HCT116 (cell line): ENCODE measurements at regions not wholly inside any gene's neighbourhood (a gene's known extent, or its start where the extent isn't known, plus 50 kb on each side); places are given as distances from the start of the nearest gene placed in this dataset.

Source experiments
- ATAC-seq: fragments of 200-7000 bp; cut with Tn5 transposase; 2 replicates; pipeline ENCODE4 v1.9.1; 2020; ENCODE audit warnings: mild to moderate bottlenecking, moderate library complexity
- BruUV-seq: library from RNA; stranded (reverse); fragments of 400-500 nt; replicated peaks from 2 replicates; lab custom pipeline; 2021; lab: Mats Ljungman, UMichigan
- CTCF ChIA-PET: fragments of 300-600 bp; sonication (Branson Sonifier 250); formaldehyde crosslinking; loops from one replicate; lab custom pipeline; 2021; ENCODE audit warnings: antibody characterized with exemption; lab: Charles Lee
- POLR2A ChIA-PET: fragments of 300-600, 350-600 bp; sonication (Branson Sonifier 250); formaldehyde crosslinking; loops from one replicate; lab custom pipeline; 2021; ENCODE audit warnings: antibody characterized with exemption; lab: Charles Lee
- RAD21 ChIA-PET, 2 experiments: fragments of 300-600 bp; sonication (Branson Sonifier 250); formaldehyde crosslinking; loops; one replicate each; lab custom pipeline; 2023; ENCODE audit warnings: low total read pairs in 2 of 2; ENCODE audit not compliant: uncharacterized antibody in 2 of 2, unreplicated experiment in 2 of 2, low non-redundant PET in 1 of 2; lab: Charles Lee
- DNase-seq: peaks from one replicate; pipeline ENCODE4 v3.0.0-alpha.2; 2010; ENCODE audit warnings: low read depth, low spot score
- H2AFZ ChIP-seq: fragments of 200-600 bp; shearing (Covaris generic), sonication (generic); 2 replicates; pipeline ENCODE4 v1.6.1; 2017; ENCODE audit warnings: low read depth, mixed run types, mixed read lengths, antibody characterized with exemption, low read length; ENCODE audit not compliant: poor library complexity, severe bottlenecking
- H3K27ac ChIP-seq: 2 replicates; pipeline ENCODE4 v1.5.1; 2012; ENCODE audit warnings: low read depth, low read length
- H3K27me3 ChIP-seq: fragments of 200-600 bp; sonication (generic); 2 replicates; pipeline ENCODE4 v1.6.1; 2016; ENCODE audit warnings: mixed run types, low read length, mixed read lengths; ENCODE audit not compliant: insufficient read depth
- H3K36me3 ChIP-seq, 2 experiments: fragments of 200-500 bp in 1 of 2; fragments of 200-600 bp in 1 of 2; sonication (Bioruptor generic) in 1 of 2; sonication (generic) in 1 of 2; 2 replicates each; pipeline versions ENCODE4 v1.5.1 to v1.6.1; 2014 to 2016; ENCODE audit warnings: low read length in 2 of 2, inconsistent platforms in 1 of 2, mixed read lengths in 1 of 2, mixed run types in 1 of 2; ENCODE audit not compliant: insufficient read depth in 2 of 2, control insufficient read depth in 1 of 2
- H3K4me1 ChIP-seq, 2 experiments: fragments of 200-600 bp in 1 of 2; sonication (generic) in 1 of 2; 2 replicates each; pipeline versions ENCODE4 v1.5.1 to v1.6.1; 2012 to 2017; ENCODE audit warnings: low read length in 2 of 2, inconsistent platforms in 1 of 2, mild to moderate bottlenecking in 1 of 2, mixed read lengths in 1 of 2, mixed run types in 1 of 2, moderate library complexity in 1 of 2; ENCODE audit not compliant: insufficient read depth in 2 of 2, control insufficient read depth in 1 of 2
- H3K4me2 ChIP-seq: fragments of 200-600 bp; sonication (generic); 2 replicates; pipeline ENCODE4 v1.6.1; 2017; ENCODE audit warnings: mixed run types, low read length, mixed read lengths
- H3K4me3 ChIP-seq, 2 experiments: fragments of 200-600 bp in 1 of 2; sonication (generic) in 1 of 2; replicated peaks in 1 of 2; 2 replicates each; pipeline ENCODE4 v1.5.1; 2011 to 2016; ENCODE audit warnings: low read length in 2 of 2, control low read depth in 1 of 2, low read depth in 1 of 2, mild to moderate bottlenecking in 1 of 2, mixed read lengths in 1 of 2, mixed run types in 1 of 2
- H3K79me2 ChIP-seq: fragments of 200-600 bp; sonication (generic); 2 replicates; pipeline ENCODE4 v1.6.1; 2017; ENCODE audit warnings: mild to moderate bottlenecking, mixed run types, low read length, moderate library complexity, mixed read lengths; ENCODE audit not compliant: insufficient read depth
- H3K9ac ChIP-seq: fragments of 200-600 bp; sonication (generic); 2 replicates; pipeline ENCODE4 v1.6.1; 2016; ENCODE audit warnings: low read length, mixed read lengths
- H3K9me2 ChIP-seq: fragments of 200-600 bp; sonication (generic), shearing (Covaris generic); 2 replicates; pipeline ENCODE4 v1.6.1; 2017; ENCODE audit warnings: mixed run types, mild to moderate bottlenecking, moderate library complexity; ENCODE audit not compliant: insufficient read depth
- H3K9me3 ChIP-seq, 2 experiments: fragments of 200-500 bp in 1 of 2; fragments of 200-600 bp in 1 of 2; sonication (Bioruptor generic) in 1 of 2; sonication (generic) in 1 of 2; 2 replicates each; pipeline ENCODE4 v1.6.1; 2014 to 2017; ENCODE audit warnings: low read length in 2 of 2, mixed read lengths in 2 of 2, inconsistent platforms in 1 of 2, low read depth in 1 of 2, mild to moderate bottlenecking in 1 of 2, mixed run types in 1 of 2, moderate library complexity in 1 of 2; ENCODE audit not compliant: control insufficient read depth in 1 of 2, insufficient read depth in 1 of 2
- H4K20me1 ChIP-seq: fragments of 200-600 bp; sonication (generic), shearing (Covaris generic); 2 replicates; pipeline ENCODE4 v1.6.1; 2017; ENCODE audit warnings: mixed run types, mild to moderate bottlenecking, moderate library complexity; ENCODE audit not compliant: insufficient read depth
- ATF3 ChIP-seq: IDR thresholded peaks from 2 replicates; pipeline ENCODE4 v1.6.1; 2012
- CEBPB ChIP-seq: IDR thresholded peaks from 2 replicates; pipeline ENCODE4 v1.6.1; 2012; ENCODE audit warnings: low read depth
- EGR1 ChIP-seq: IDR thresholded peaks from 2 replicates; pipeline ENCODE4 v1.6.1; 2012; ENCODE audit warnings: low read depth
- ELF1 ChIP-seq: IDR thresholded peaks from 2 replicates; pipeline ENCODE4 v1.6.1; 2012; ENCODE audit warnings: low read depth, borderline replicate concordance
- EZH2 ChIP-seq: fragments of 200-600 bp; sonication (generic); IDR thresholded peaks from 2 replicates; pipeline ENCODE4 v1.6.1; 2017; ENCODE audit warnings: antibody characterized with exemption, mixed run types
- FOSL1 ChIP-seq: IDR thresholded peaks from 2 replicates; pipeline ENCODE4 v1.6.1; 2012; ENCODE audit warnings: low read depth
- RAD21 ChIP-seq: IDR thresholded peaks from 2 replicates; pipeline ENCODE4 v1.6.1; 2012; ENCODE audit warnings: low read depth, mild to moderate bottlenecking
- REST ChIP-seq: IDR thresholded peaks from 2 replicates; pipeline ENCODE4 v1.6.1; 2012; ENCODE audit warnings: low read depth
- SIN3A ChIP-seq: IDR thresholded peaks from 2 replicates; pipeline ENCODE4 v1.6.1; 2012; ENCODE audit warnings: low read depth
- SP1 ChIP-seq: IDR thresholded peaks from 2 replicates; pipeline ENCODE4 v1.6.1; 2012; ENCODE audit warnings: low read depth
- SRF ChIP-seq: IDR thresholded peaks from 2 replicates; pipeline ENCODE4 v1.6.1; 2012; ENCODE audit warnings: low read depth
- YY1 ChIP-seq: IDR thresholded peaks from 2 replicates; pipeline ENCODE4 v1.6.1; 2011; ENCODE audit warnings: low read length, low read depth, moderate library complexity, mild to moderate bottlenecking; ENCODE audit not compliant: insufficient replicate concordance; ENCODE audit errors: extremely low read depth
- ZNF274 ChIP-seq: fragments of 200-500 bp; sonication (Bioruptor generic); IDR thresholded peaks from 2 replicates; pipeline ENCODE4 v1.6.1; 2014; ENCODE audit warnings: mild to moderate bottlenecking, low read depth, low read length, inconsistent platforms
- intact Hi-C: fragments of 100-400 bp; cut with micrococcal nuclease; formaldehyde crosslinking; loops from 2 replicates; pipeline ENCODE4 v1.10.0; 2022
- TF ChIP-seq, protein P1 (sequence below), 3 experiments: fragments of 200-600 bp in 1 of 3; sonication (generic) in 1 of 3; IDR thresholded peaks in 2 of 3; conservative IDR thresholded peaks in 1 of 3; 2 replicates each; pipeline ENCODE4 v1.5.1; 2012 to 2017; ENCODE audit warnings: low read depth in 2 of 3, low read length in 2 of 3, antibody characterized with exemption in 1 of 3, borderline replicate concordance in 1 of 3, control low read depth in 1 of 3, mild to moderate bottlenecking in 1 of 3, mixed read lengths in 1 of 3, mixed run types in 1 of 3, moderate library complexity in 1 of 3; ENCODE audit not compliant: insufficient read depth in 1 of 3
- TF ChIP-seq, protein P2 (sequence below): IDR thresholded peaks from 2 replicates; pipeline ENCODE4 v1.6.1; 2012

GRCh38 chr7:113824117-113824823, 94.5 kb downstream of the PPP1R3A start (continued):
- TF ChIP-seq REST (no peak), RAD21 (no peak), SIN3A (no peak), ELF1 (no peak), YY1 (no peak), SRF (no peak)
- TF ChIP-seq, all 23 proteins: peak for 0

DNA sequence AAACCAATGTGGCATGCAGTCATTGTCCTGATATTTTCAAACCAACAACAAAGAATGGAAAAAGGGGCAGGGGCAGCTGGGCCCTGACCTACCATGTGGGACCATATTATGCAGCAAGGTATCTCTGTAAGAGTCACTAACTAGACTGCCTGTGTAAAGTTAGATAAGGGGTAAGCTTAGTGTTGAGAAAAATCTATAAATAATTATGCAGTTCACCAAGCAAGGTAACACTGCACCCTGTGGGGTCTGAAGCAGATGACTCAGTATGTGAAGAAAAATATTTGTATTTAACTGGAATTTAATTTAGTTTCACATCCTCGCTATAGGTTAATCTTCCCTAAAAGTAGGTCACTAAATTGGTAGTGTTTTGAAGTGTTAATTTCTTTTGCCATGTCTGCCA, 99.3 kb downstream of the PPP1R3A start:
- no peaks in the 10 kb centered on the region for H3K9me3 ChIP-seq
- no peaks in the 10 kb centered on the region for H3K79me2 ChIP-seq
- no peak overlapping the region for H3K27ac ChIP-seq
- no peak overlapping the region for H2AFZ ChIP-seq
- intact Hi-C loops, result no loop called here
- ChIA-PET RAD21 (no interaction called here), POLR2A (no interaction called here), CTCF (no interaction called here)
- H3K9me2 ChIP-seq, result no peaks in the 10 kb centered on the region
- no peaks in the 10 kb centered on the region for H4K20me1 ChIP-seq
- no peak overlapping the region for H3K4me2 ChIP-seq
- no peaks in the 10 kb centered on the region for H3K36me3 ChIP-seq
- ATAC-seq, result no peak
- no peaks in the 10 kb centered on the region for H3K4me1 ChIP-seq
- no peak overlapping the region for H3K9ac ChIP-seq
- H3K27me3 ChIP-seq, result no peaks in the 10 kb centered on the region
- no peak overlapping the region for H3K4me3 ChIP-seq
- no TSS peak for BruUV-seq
- DNase-seq, result no peak
- no peak for TF ChIP-seq ZNF274
- TF ChIP-seq YY1, result no peak
- TF ChIP-seq, protein P1, sequence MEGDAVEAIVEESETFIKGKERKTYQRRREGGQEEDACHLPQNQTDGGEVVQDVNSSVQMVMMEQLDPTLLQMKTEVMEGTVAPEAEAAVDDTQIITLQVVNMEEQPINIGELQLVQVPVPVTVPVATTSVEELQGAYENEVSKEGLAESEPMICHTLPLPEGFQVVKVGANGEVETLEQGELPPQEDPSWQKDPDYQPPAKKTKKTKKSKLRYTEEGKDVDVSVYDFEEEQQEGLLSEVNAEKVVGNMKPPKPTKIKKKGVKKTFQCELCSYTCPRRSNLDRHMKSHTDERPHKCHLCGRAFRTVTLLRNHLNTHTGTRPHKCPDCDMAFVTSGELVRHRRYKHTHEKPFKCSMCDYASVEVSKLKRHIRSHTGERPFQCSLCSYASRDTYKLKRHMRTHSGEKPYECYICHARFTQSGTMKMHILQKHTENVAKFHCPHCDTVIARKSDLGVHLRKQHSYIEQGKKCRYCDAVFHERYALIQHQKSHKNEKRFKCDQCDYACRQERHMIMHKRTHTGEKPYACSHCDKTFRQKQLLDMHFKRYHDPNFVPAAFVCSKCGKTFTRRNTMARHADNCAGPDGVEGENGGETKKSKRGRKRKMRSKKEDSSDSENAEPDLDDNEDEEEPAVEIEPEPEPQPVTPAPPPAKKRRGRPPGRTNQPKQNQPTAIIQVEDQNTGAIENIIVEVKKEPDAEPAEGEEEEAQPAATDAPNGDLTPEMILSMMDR (IDR thresholded peaks at IDR 0.05 in 2 of 3, conservative IDR thresholded peaks at IDR 0.05 in 1 of 3; ENCODE audit: borderline replicate concordance in 1 of 3, insufficient read depth in 1 of 3, low read depth in 2 of 3, low read length in 2 of 3), result no peak
- no peak for TF ChIP-seq REST
- TF ChIP-seq SIN3A, result no peak
- no peak for TF ChIP-seq ATF3
- TF ChIP-seq, protein P2, sequence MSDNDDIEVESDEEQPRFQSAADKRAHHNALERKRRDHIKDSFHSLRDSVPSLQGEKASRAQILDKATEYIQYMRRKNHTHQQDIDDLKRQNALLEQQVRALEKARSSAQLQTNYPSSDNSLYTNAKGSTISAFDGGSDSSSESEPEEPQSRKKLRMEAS, result no peak
- no peak for TF ChIP-seq SP1
- TF ChIP-seq CEBPB, result no peak
- no peak for TF ChIP-seq EGR1
- no peak for TF ChIP-seq EZH2
- no peak for TF ChIP-seq FOSL1
